Mucosa of gallbladder (tissue), 1 donor: ENCODE measurements at regions not wholly inside any gene's neighbourhood (a gene's known extent, or its start where the extent isn't known, plus 50 kb on each side); places are given as distances from the start of the nearest gene placed in this dataset.
"Not testable (repeated sequence)": the region's sequence is repeated elsewhere in the genome, so short reads cannot be mapped to it uniquely, and the experiment has no call there.

ENCODE experiments used
- DNase-seq: peaks from one replicate; pipeline ENCODE4 v3.0.0-alpha.2; 2020; ENCODE audit warnings: low spot score
- donor health status: DM: no; HTN: no; CAD: no.

- no peak for DNase-seq
These were observed 1033.4 kb upstream of the LCORL start for GRCh38 chr4:19054916-19055315.

GRCh38 chr4:19051831-19052230 lies 1030.3 kb upstream of the LCORL start:
- no peak for DNase-seq

- no peak for DNase-seq
These were observed 1025.8 kb upstream of the LCORL start for GRCh38 chr4:19047279-19047880.

GRCh38 chr4:19039816-19040215 lies 1018.3 kb upstream of the LCORL start:
- DNase-seq: no peak

- DNase-seq: no peak
These were observed 1016.7 kb upstream of the LCORL start for GRCh38 chr4:19038231-19038630.

- DNase-seq: no peak
These were observed 1012.5 kb upstream of the LCORL start for GRCh38 chr4:19033816-19034733.

GRCh38 chr4:19030536-19030935 lies 1009.0 kb upstream of the LCORL start:
- no peak for DNase-seq

GRCh38 chr4:19030048-19030447 lies 1008.5 kb upstream of the LCORL start:
- no peak for DNase-seq

GRCh38 chr4:19026281-19026680 lies 1004.7 kb upstream of the LCORL start:
- DNase-seq: no peak

- DNase-seq: no peak
These were observed 1003.5 kb upstream of the LCORL start for GRCh38 chr4:19025031-19025430.

GRCh38 chr4:19024047-19024446 lies 1002.5 kb upstream of the LCORL start:
- no peak for DNase-seq

- DNase-seq: no peak
These were observed 1000.1 kb upstream of the LCORL start for GRCh38 chr4:19021617-19022016.

GRCh38 chr4:19016550-19016949 lies 995.0 kb upstream of the LCORL start:
- not testable (repeated sequence) for DNase-seq

GRCh38 chr4:19014594-19014993 lies 993.0 kb upstream of the LCORL start:
- DNase-seq: no peak

GRCh38 chr4:19010761-19011160 lies 989.2 kb upstream of the LCORL start:
- no peak for DNase-seq

GRCh38 chr4:19009881-19010280 lies 988.3 kb upstream of the LCORL start:
- DNase-seq: no peak

- DNase-seq: no peak
These were observed 983.7 kb upstream of the LCORL start for GRCh38 chr4:19005211-19005610.

- DNase-seq: no peak
These were observed 980.6 kb upstream of the LCORL start for GRCh38 chr4:19002170-19002569.

GRCh38 chr4:18999595-18999994 lies 978.0 kb upstream of the LCORL start:
- DNase-seq: no peak

- no peak for DNase-seq
These were observed 959.7 kb upstream of the LCORL start for GRCh38 chr4:18981234-18981615.

- DNase-seq: no peak
These were observed 959.1 kb upstream of the LCORL start for GRCh38 chr4:18980516-18981233.

- DNase-seq: no peak
These were observed 955.3 kb upstream of the LCORL start for GRCh38 chr4:18976884-18977283.
